Neuronal stem cell (in vitro differentiated cells): ENCODE measurements at regions not wholly inside any gene's neighbourhood (a gene's known extent, or its start where the extent isn't known, plus 50 kb on each side); places are given as distances from the start of the nearest gene placed in this dataset.
A peak's percentile ranks its signal among the peaks of the same experiment; 100 is the strongest.

ENCODE experiments used
- DNase-seq: peaks from one replicate; pipeline ENCODE4 v3.0.0-alpha.2; 2013; ENCODE audit warnings: low spot score
- H2AFZ ChIP-seq: one replicate; pipeline ENCODE4 v1.6.1; 2013; ENCODE audit warnings: mild to moderate bottlenecking, low read length, inconsistent platforms
- H2AK5ac ChIP-seq: 2 replicates; pipeline ENCODE4 v1.6.1; 2013; ENCODE audit warnings: low read depth, mild to moderate bottlenecking, inconsistent platforms, low read length, moderate library complexity, mixed read lengths
- H2BK120ac ChIP-seq: 2 replicates; pipeline ENCODE4 v1.6.1; 2013; ENCODE audit warnings: low read depth, mild to moderate bottlenecking, inconsistent platforms, low read length, moderate library complexity, mixed read lengths
- H2BK12ac ChIP-seq: one replicate; pipeline ENCODE4 v1.6.1; 2013; ENCODE audit warnings: low read length, inconsistent platforms
- H2BK15ac ChIP-seq: 2 replicates; pipeline ENCODE4 v1.6.1; 2013; ENCODE audit warnings: mild to moderate bottlenecking, low read length, inconsistent platforms, mixed read lengths
- H2BK5ac ChIP-seq: one replicate; pipeline ENCODE4 v1.6.1; 2013; ENCODE audit warnings: inconsistent platforms, mild to moderate bottlenecking, low read length, moderate library complexity
- H3K14ac ChIP-seq: one replicate; pipeline ENCODE4 v1.6.1; 2013; ENCODE audit warnings: low read length, inconsistent platforms
- H3K18ac ChIP-seq: 2 replicates; pipeline ENCODE4 v1.6.1; 2013; ENCODE audit warnings: low read length, inconsistent platforms
- H3K23ac ChIP-seq: 2 replicates; pipeline ENCODE4 v1.6.1; 2013; ENCODE audit warnings: low read depth, mild to moderate bottlenecking, mixed read lengths, low read length, inconsistent platforms; ENCODE audit not compliant: poor library complexity
- H3K27ac ChIP-seq: replicated peaks from 3 replicates; pipeline ENCODE4 v1.5.1; 2013; ENCODE audit warnings: low read length, inconsistent platforms
- H3K27me3 ChIP-seq, 3 experiments: 2 replicates each; pipeline ENCODE4 v1.6.1; 2013; ENCODE audit warnings: low read length in 3 of 3, mild to moderate bottlenecking in 2 of 3, inconsistent platforms in 1 of 3, low read depth in 1 of 3, mixed read lengths in 1 of 3, moderate library complexity in 1 of 3; ENCODE audit not compliant: control insufficient read depth in 3 of 3, insufficient read depth in 3 of 3
- H3K36me3 ChIP-seq, 2 donors: replicated peaks in 1 of 2; 2 replicates each; pipeline ENCODE4 v1.6.1; 2013; ENCODE audit warnings: low read length in 2 of 2; ENCODE audit not compliant: control insufficient read depth in 2 of 2, insufficient read depth in 2 of 2
- H3K4ac ChIP-seq: 2 replicates; pipeline ENCODE4 v1.6.1; 2013; ENCODE audit warnings: inconsistent platforms, mild to moderate bottlenecking, low read length, moderate library complexity
- H3K4me1 ChIP-seq, 2 donors: 1 replicate in 1 of 2; 2 replicates in 1 of 2; pipeline ENCODE4 v1.6.1; 2013; ENCODE audit warnings: low read length in 2 of 2, low read depth in 1 of 2; ENCODE audit not compliant: control insufficient read depth in 2 of 2, insufficient read depth in 1 of 2
- H3K4me2 ChIP-seq: one replicate; pipeline ENCODE4 v1.6.1; 2013; ENCODE audit warnings: mild to moderate bottlenecking, low read length, inconsistent platforms; ENCODE audit not compliant: insufficient read depth, poor library complexity, severe bottlenecking
- H3K4me3 ChIP-seq, 2 donors: 2 replicates each; pipeline ENCODE4 v1.5.1; 2013; ENCODE audit warnings: low read length in 2 of 2, mild to moderate bottlenecking in 2 of 2, inconsistent platforms in 1 of 2, moderate library complexity in 1 of 2
- H3K79me1 ChIP-seq: one replicate; pipeline ENCODE4 v1.6.1; 2013; ENCODE audit warnings: low read depth, mild to moderate bottlenecking, inconsistent platforms, low read length, moderate library complexity
- H3K9ac ChIP-seq: one replicate; pipeline ENCODE4 v1.6.1; 2013; ENCODE audit warnings: mild to moderate bottlenecking, low read depth, low read length, inconsistent platforms; ENCODE audit not compliant: poor library complexity
- H3K9me3 ChIP-seq, 2 donors: replicated peaks in 1 of 2; 2 replicates each; pipeline versions ENCODE3 to v1.6.1; 2013; ENCODE audit warnings: low read length in 2 of 2, mild to moderate bottlenecking in 2 of 2, inconsistent platforms in 1 of 2, low read depth in 1 of 2, mixed read lengths in 1 of 2, moderate library complexity in 1 of 2; ENCODE audit not compliant: control insufficient read depth in 2 of 2, insufficient read depth in 1 of 2
- H4K8ac ChIP-seq: one replicate; pipeline ENCODE4 v1.6.1; 2013; ENCODE audit warnings: low read depth, mild to moderate bottlenecking, inconsistent platforms, low read length, moderate library complexity
- H4K91ac ChIP-seq: one replicate; pipeline ENCODE4 v1.6.1; 2013; ENCODE audit warnings: low read length, low read depth, mild to moderate bottlenecking, inconsistent platforms; ENCODE audit not compliant: poor library complexity
- WGBS, 2 donors: extraction: QIAGEN DNeasy Blood & Tissue Kit; methylation state at CpG; one replicate each; pipeline ENCODE4 v1.1.7; 2013; ENCODE audit warnings: missing lambda C conversion rate in 2 of 2, mixed read lengths in 1 of 2; ENCODE audit not compliant: insufficient read length in 2 of 2, insufficient replicate concordance in 1 of 2; ENCODE audit errors: extremely low coverage in 2 of 2; 5-methylcytosine and 5-hydroxymethylcytosine counted together

- H3K18ac ChIP-seq, result no peak overlapping the region
- no peak overlapping the region for H3K9ac ChIP-seq
- no peak overlapping the region for H3K23ac ChIP-seq
- H2AK5ac ChIP-seq, result no peak overlapping the region
- no peak overlapping the region for H2BK5ac ChIP-seq
- H3K9me3 ChIP-seq, result no peaks in the 10 kb centered on the region
- no peak overlapping the region for H2AFZ ChIP-seq
- no peak overlapping the region for H4K8ac ChIP-seq
- H2BK15ac ChIP-seq, result no peak overlapping the region
- peak; percentile 6 for DNase-seq
- no peak overlapping the region for H2BK120ac ChIP-seq
- no peak overlapping the region for H4K91ac ChIP-seq
- no peaks in the 10 kb centered on the region for H3K36me3 ChIP-seq
- no peak overlapping the region for H3K4ac ChIP-seq
- no peak overlapping the region for H3K4me2 ChIP-seq
- no peak overlapping the region for H2BK12ac ChIP-seq
- no peaks in the 10 kb centered on the region for H3K4me1 ChIP-seq
- H3K14ac ChIP-seq, result no peak overlapping the region
- no peaks in the 10 kb centered on the region for H3K79me1 ChIP-seq
- no peak overlapping the region for H3K27ac ChIP-seq
- H3K4me3 ChIP-seq, result no peak overlapping the region
- no peaks in the 10 kb centered on the region for H3K27me3 ChIP-seq
These were observed 365.3 kb upstream of the PTCHD4 start for GRCh38 chr6:48476257-48476656.

- H3K14ac ChIP-seq, result no peak overlapping the region
- no CpG with 5 or more reads among the region's 1 CpG for WGBS, 2 donors
These were observed 364.3 kb upstream of the PTCHD4 start for GRCh38 chr6:48475275-48475674.

DNA sequence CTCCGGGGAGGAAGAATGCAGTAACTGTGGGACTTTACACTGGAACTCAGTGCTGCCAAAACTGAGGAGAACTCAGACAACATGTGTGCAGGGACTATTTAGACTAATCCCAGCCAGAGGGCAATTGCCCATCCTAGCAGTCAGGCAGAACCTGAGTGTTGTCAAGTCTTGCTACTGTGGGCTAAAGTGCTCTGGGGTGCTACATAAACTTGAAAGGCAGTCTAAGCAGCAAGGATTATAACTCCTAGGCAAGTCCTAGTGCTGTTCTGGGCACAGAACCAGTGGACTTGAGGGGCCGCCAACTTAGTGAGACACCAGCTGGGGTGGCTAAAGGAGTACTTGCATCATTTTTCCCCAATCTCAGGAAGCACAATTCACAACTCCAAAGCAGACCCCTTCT, 363.8 kb upstream of the PTCHD4 start:
- Histone ChIP-seq H3K4me3 (no peak overlapping the region), H3K27ac (no peak overlapping the region), H2AK5ac (no peak overlapping the region), H2BK15ac (no peak overlapping the region), H3K18ac (no peak overlapping the region), H3K14ac (no peak overlapping the region), H3K4me2 (no peak overlapping the region), H3K79me1 (no peaks in the 10 kb centered on the region), H4K8ac (no peak overlapping the region), H3K9ac (no peak overlapping the region), H3K4ac (no peak overlapping the region), H2BK5ac (no peak overlapping the region), H2BK120ac (no peak overlapping the region), H2AFZ (no peak overlapping the region), H3K23ac (no peak overlapping the region), H4K91ac (no peak overlapping the region), H3K9me3 (no peaks in the 10 kb centered on the region), H3K36me3 (no peaks in the 10 kb centered on the region), H2BK12ac (no peak overlapping the region), H3K27me3 (no peaks in the 10 kb centered on the region), H3K4me1 (no peaks in the 10 kb centered on the region)
- WGBS, 2 donors, result no CpG with 5 or more reads among the region's 2 CpGs
- no peak for DNase-seq

More at GRCh38 chr6:48475275-48475674, 364.3 kb upstream of the PTCHD4 start:
- Histone ChIP-seq H4K91ac (no peak overlapping the region), H2AK5ac (peak overlapping the region; percentile 24), H3K4me3 (no peak overlapping the region), H3K36me3 (no peaks in the 10 kb centered on the region), H2BK120ac (no peak overlapping the region), H3K9me3 (no peaks in the 10 kb centered on the region), H3K4me1 (no peaks in the 10 kb centered on the region), H3K4me2 (no peak overlapping the region), H2AFZ (no peak overlapping the region), H3K18ac (no peak overlapping the region), H3K27ac (no peak overlapping the region), H3K9ac (no peak overlapping the region), H2BK12ac (no peak overlapping the region), H3K27me3 (no peaks in the 10 kb centered on the region), H2BK5ac (no peak overlapping the region), H4K8ac (no peak overlapping the region), H2BK15ac (no peak overlapping the region), H3K79me1 (no peaks in the 10 kb centered on the region), H3K23ac (no peak overlapping the region), H3K4ac (no peak overlapping the region)
- no peak for DNase-seq

GRCh38 chr6:48474136-48474535, 363.1 kb upstream of the PTCHD4 start:
- Histone ChIP-seq H3K9me3 (no peaks in the 10 kb centered on the region), H4K8ac (no peak overlapping the region), H3K4me3 (no peak overlapping the region), H3K14ac (no peak overlapping the region), H3K36me3 (no peaks in the 10 kb centered on the region), H2BK120ac (no peak overlapping the region), H3K4me2 (no peak overlapping the region), H3K18ac (no peak overlapping the region), H2AFZ (no peak overlapping the region), H2BK5ac (no peak overlapping the region), H3K4ac (no peak overlapping the region), H2BK12ac (no peak overlapping the region), H2BK15ac (no peak overlapping the region), H3K27me3 (no peaks in the 10 kb centered on the region), H2AK5ac (no peak overlapping the region), H3K27ac (no peak overlapping the region), H3K79me1 (no peaks in the 10 kb centered on the region), H3K4me1 (no peaks in the 10 kb centered on the region), H4K91ac (no peak overlapping the region), H3K9ac (no peak overlapping the region), H3K23ac (no peak overlapping the region)
- WGBS, 2 donors, result no CpG with 5 or more reads among the region's 2 CpGs
- no peak for DNase-seq
